ENCODE measurements at regions not wholly inside any gene's neighbourhood (a gene's known extent, or its start where the extent isn't known, plus 50 kb on each side); places are given as distances from the start of the nearest gene placed in this dataset.

- TF ChIP-seq CTCF (IDR thresholded peaks at IDR 0.05) (no peak), POLR2A (IDR thresholded peaks at IDR 0.05) (no peak), POLR2AphosphoS5 (IDR thresholded peaks at IDR 0.05; ENCODE audit: insufficient read depth in 1 of 2, low read depth in 1 of 2) (no peak)
Measured at GRCh38 chr15:27701956-27702355, 397.2 kb downstream of the OCA2 start.

Measured in vagina (tissue), 2 donors.